Ovary (tissue), 7 donors: ENCODE measurements at regions not wholly inside any gene's neighbourhood (a gene's known extent, or its start where the extent isn't known, plus 50 kb on each side); places are given as distances from the start of the nearest gene placed in this dataset.

Source experiments
- DNase-seq, 5 donors: peaks; one replicate each; pipeline ENCODE4 v3.0.0-alpha.2; 2019 to 2020
- H3K27ac ChIP-seq, 2 donors: fragments of 200-600 bp; one replicate each; pipeline versions ENCODE4 v1.5.1 to v1.8.0; 2019 to 2022
- H3K27me3 ChIP-seq: fragments of 200-600 bp; one replicate; pipeline ENCODE4 v1.8.0; 2022
- H3K36me3 ChIP-seq: fragments of 200-600 bp; sonication (generic); one replicate; pipeline ENCODE4 v1.5.1; 2019
- H3K4me1 ChIP-seq: one replicate; pipeline ENCODE4 v1.8.1; 2013; ENCODE audit warnings: mild to moderate bottlenecking, moderate library complexity; ENCODE audit not compliant: insufficient read depth
- H3K4me3 ChIP-seq: fragments of 200-600 bp; sonication (generic); one replicate; pipeline ENCODE4 v1.5.1; 2017
- H3K9me3 ChIP-seq, 2 donors: fragments of 200-600 bp in 1 of 2; sonication (generic) in 1 of 2; one replicate each; pipeline versions ENCODE4 v1.5.1 to v1.8.1; 2013 to 2019; ENCODE audit warnings: mild to moderate bottlenecking in 1 of 2, moderate library complexity in 1 of 2
- CTCF ChIP-seq, 3 donors: fragments of 450-650 bp in 2 of 3; fragments of 200-600 bp in 1 of 3; IDR thresholded peaks; one replicate each; pipeline versions ENCODE4 v1.5.1 to v1.8.0; 2016 to 2022; ENCODE audit warnings: antibody characterized with exemption in 3 of 3, mild to moderate bottlenecking in 1 of 3
- EP300 ChIP-seq: sonication (generic); formaldehyde crosslinking; IDR thresholded peaks from one replicate; pipeline ENCODE4 v1.6.1; 2017; ENCODE audit warnings: antibody characterized with exemption
- POLR2A ChIP-seq: fragments of 450-650 bp; IDR thresholded peaks from one replicate; pipeline ENCODE4 v1.6.1; 2017; ENCODE audit warnings: antibody characterized with exemption, mild to moderate bottlenecking, moderate library complexity
- WGBS, 3 donors: extraction: QIAGEN DNeasy Blood & Tissue Kit in 1 of 3; methylation state at CpG; one replicate each; pipeline versions ENCODE4 v1.1.5 to v1.1.7; 2013 to 2017; 5-methylcytosine and 5-hydroxymethylcytosine counted together
- intact Hi-C, 4 donors: fragments of 100-400 bp; cut with DNase I; formaldehyde crosslinking; loops; one replicate each; pipeline versions ENCODE4 v1.11.0 to v1.15.1; 2022 to 2023
- donor health status: DM: no; HTN: no; CAD: no; lungs with moderate emphysema.
- donor health status: DM: no; HTN: no; CAD: no.
- donor health status: Bipolar disorder and iron deficiency.
- donor health status: DM: no; HTN: no; CAD: no.
- donor health status: DM: yes; HTN: yes; CAD: no.

GRCh38 chr13:105984646-105985045 is 550.8 kb downstream of the EFNB2 start:
- TF ChIP-seq CTCF (IDR thresholded peaks at IDR 0.05) (no peak), EP300 (no peak), POLR2A (no peak)
- H3K4me3 ChIP-seq, result no peak overlapping the region
- intact Hi-C loops, result no loop called here
- no peak for DNase-seq
- no peaks in the 10 kb centered on the region for H3K27me3 ChIP-seq
- H3K9me3 ChIP-seq, result no peaks in the 10 kb centered on the region
- H3K36me3 ChIP-seq, result no peaks in the 10 kb centered on the region
- 68 to 72% (median 69%) methylated on average over 11 of the region's 11 CpGs for WGBS, 3 donors
- H3K27ac ChIP-seq, result no peak overlapping the region
- no peaks in the 10 kb centered on the region for H3K4me1 ChIP-seq

GRCh38 chr13:105984236-105984635 is 551.2 kb downstream of the EFNB2 start:
- DNase-seq, result no peak
- H3K27me3 ChIP-seq, result no peaks in the 10 kb centered on the region
- H3K9me3 ChIP-seq, result no peaks in the 10 kb centered on the region

GRCh38 chr13:105982219-105982930 is 553.1 kb downstream of the EFNB2 start:
- intact Hi-C loops, result no loop called here
- Histone ChIP-seq H3K4me3 (no peak overlapping the region), H3K4me1 (no peaks in the 10 kb centered on the region), H3K27me3 (no peaks in the 10 kb centered on the region), H3K27ac (no peak overlapping the region), H3K9me3 (no peaks in the 10 kb centered on the region), H3K36me3 (no peaks in the 10 kb centered on the region)
- WGBS, 3 donors, result 77 to 79% (median 77%) methylated on average over 11 of the region's 11 CpGs
- TF ChIP-seq CTCF (IDR thresholded peaks at IDR 0.05), result no peak
- no peak for TF ChIP-seq EP300
- no peak for TF ChIP-seq POLR2A
- DNase-seq, result no peak

More at GRCh38 chr13:105984236-105984635, 551.2 kb downstream of the EFNB2 start:
- Histone ChIP-seq H3K4me1 (no peaks in the 10 kb centered on the region), H3K4me3 (no peak overlapping the region), H3K27ac (no peak overlapping the region), H3K36me3 (no peaks in the 10 kb centered on the region)
- 95 to 97% (median 96%) methylated on average over 3 of the region's 3 CpGs for WGBS, 3 donors
- intact Hi-C loops, result no loop called here
- no peak for TF ChIP-seq POLR2A
- no peak for TF ChIP-seq EP300
- no peak for TF ChIP-seq CTCF (IDR thresholded peaks at IDR 0.05)

DNA sequence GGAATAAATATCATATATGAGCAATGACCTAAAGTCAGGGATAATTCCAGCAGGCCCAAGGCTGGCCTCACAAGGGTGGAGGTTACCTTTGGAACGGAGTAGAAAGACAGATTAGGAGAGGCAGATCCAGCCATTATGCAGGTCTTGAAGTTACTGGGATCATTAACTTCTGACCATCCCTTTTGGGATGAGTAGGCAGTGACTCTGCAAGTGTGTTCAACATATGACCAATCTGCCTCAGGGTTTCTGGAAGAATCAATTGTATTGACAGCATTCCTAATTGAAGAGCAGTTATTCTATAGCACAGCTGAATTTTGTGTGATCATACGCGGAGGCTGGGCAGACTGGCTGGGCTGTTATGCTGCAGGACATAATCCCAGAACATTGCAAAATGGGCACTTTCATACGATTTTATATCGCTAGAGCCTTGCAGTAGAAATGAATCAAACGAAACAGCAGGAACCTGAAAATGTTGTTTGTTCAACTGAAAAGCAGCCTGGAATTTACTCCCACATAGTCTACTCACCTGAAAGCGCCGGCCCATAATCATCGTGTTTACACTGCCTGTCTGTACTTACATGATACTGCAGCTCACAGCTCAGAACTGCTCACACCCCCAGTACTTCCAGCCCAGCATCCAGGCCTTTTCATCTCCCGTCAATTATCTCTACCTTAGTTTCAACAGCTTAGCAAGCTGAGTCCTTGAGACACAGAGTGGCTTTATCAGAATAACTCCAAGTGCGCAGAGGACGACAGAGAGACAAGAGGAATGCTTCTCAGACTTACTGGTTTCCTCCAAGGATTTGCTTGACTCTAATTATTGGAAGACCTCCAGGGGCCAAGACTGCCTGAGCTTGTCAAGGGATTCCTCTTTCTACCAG is 556.1 kb downstream of the EFNB2 start:
- Histone ChIP-seq H3K27ac (no peak overlapping the region), H3K36me3 (no peaks in the 10 kb centered on the region), H3K9me3 (no peaks in the 10 kb centered on the region), H3K4me3 (no peak overlapping the region), H3K4me1 (no peaks in the 10 kb centered on the region), H3K27me3 (no peaks in the 10 kb centered on the region)
- TF ChIP-seq EP300, result no peak
- TF ChIP-seq POLR2A, result no peak
- 40 to 54% (median 47%) methylated on average over 12 of the region's 12 CpGs for whole genome bisulfite sequencing, 3 donors
- DNase-seq, result no peak
- intact Hi-C loops, result no loop called here

- Histone ChIP-seq H3K9me3 (no peaks in the 10 kb centered on the region), H3K27me3 (no peaks in the 10 kb centered on the region), H3K4me1 (no peaks in the 10 kb centered on the region), H3K4me3 (no peak overlapping the region), H3K36me3 (no peaks in the 10 kb centered on the region), H3K27ac (no peak overlapping the region)
- WGBS, 3 donors, result 94 to 100% (median 94%) methylated on average over 1 of the region's 1 CpG
- TF ChIP-seq EP300 (no peak), POLR2A (no peak), CTCF (IDR thresholded peaks at IDR 0.05) (no peak)
- DNase-seq, result no peak
- intact Hi-C loops, result loop anchor here in 1 of 4 donors (5.0 kb wide), 1 partner anchor 873 kb away; no protein-coding TSS in a partner anchor
These were observed 561.1 kb downstream of the EFNB2 start for GRCh38 chr13:105974380-105974779.
